ENCODE measurements at regions not wholly inside any gene's neighbourhood (a gene's known extent, or its start where the extent isn't known, plus 50 kb on each side); places are given as distances from the start of the nearest gene placed in this dataset.
"Not testable (repeated sequence)": the region's sequence is repeated elsewhere in the genome, so short reads cannot be mapped to it uniquely, and the experiment has no call there.

GRCh38 chr7:53495181-53495580 is 459.7 kb downstream of the POM121L12 start:
- not testable (repeated sequence) for DNase-seq (ENCODE audit: low read depth in 2 of 3, low spot score in 1 of 3)

- DNase-seq (ENCODE audit: low read depth in 2 of 3, low spot score in 1 of 3): no peak
Observed at GRCh38 chr7:53500076-53500475, 464.6 kb downstream of the POM121L12 start.

- no peak for DNase-seq (ENCODE audit: low read depth in 2 of 3, low spot score in 1 of 3)
Observed at GRCh38 chr7:53504914-53505313, 469.5 kb downstream of the POM121L12 start.

- no peak for DNase-seq (ENCODE audit: low read depth in 2 of 3, low spot score in 1 of 3)
Observed at GRCh38 chr7:53518319-53518718, 482.9 kb downstream of the POM121L12 start.

- DNase-seq (ENCODE audit: low read depth in 2 of 3, low spot score in 1 of 3): no peak
Observed at GRCh38 chr7:53520841-53521240, 485.4 kb downstream of the POM121L12 start.

GRCh38 chr7:53521638-53522184 is 486.3 kb downstream of the POM121L12 start:
- DNase-seq (ENCODE audit: low read depth in 2 of 3, low spot score in 1 of 3): no peak

GRCh38 chr7:53539558-53539957 is 504.1 kb downstream of the POM121L12 start:
- no peak for DNase-seq (ENCODE audit: low read depth in 2 of 3, low spot score in 1 of 3)

GRCh38 chr7:53541475-53541874 is 506.0 kb downstream of the POM121L12 start:
- DNase-seq (ENCODE audit: low read depth in 2 of 3, low spot score in 1 of 3): no peak

GRCh38 chr7:53542157-53542556 is 506.7 kb downstream of the POM121L12 start:
- no peak for DNase-seq (ENCODE audit: low read depth in 2 of 3, low spot score in 1 of 3)

Measured in stimulated activated CD4-positive, alpha-beta T cell treated with anti-CD3 and anti-CD28 coated beads, Interleukin-12 subunit alpha, Interleukin-12 subunit beta, amount 100 ng/mL, for 48 hours (primary cell).